IPS-18c (cell line): ENCODE measurements at regions not wholly inside any gene's neighbourhood (a gene's known extent, or its start where the extent isn't known, plus 50 kb on each side); places are given as distances from the start of the nearest gene placed in this dataset.

Source experiments
- H3K4me3 ChIP-seq: 2 replicates; pipeline ENCODE4 v1.7.0; 2013; ENCODE audit warnings: low read depth, mild to moderate bottlenecking, low read length, moderate library complexity; ENCODE audit not compliant: insufficient read depth
- H3K9me3 ChIP-seq: one replicate; pipeline ENCODE4 v1.6.1; 2013; ENCODE audit warnings: mild to moderate bottlenecking, low read length, moderate library complexity; ENCODE audit not compliant: control insufficient read depth, insufficient read depth

GRCh38 chr2:120926463-120927264 is 191.0 kb downstream of the GLI2 start:
- Histone ChIP-seq H3K9me3 (no peaks in the 10 kb centered on the region), H3K4me3 (no peak overlapping the region)

GRCh38 chr2:120927265-120927628 is 191.6 kb downstream of the GLI2 start:
- H3K9me3 ChIP-seq = no peaks in the 10 kb centered on the region
- no peak overlapping the region for H3K4me3 ChIP-seq

DNA sequence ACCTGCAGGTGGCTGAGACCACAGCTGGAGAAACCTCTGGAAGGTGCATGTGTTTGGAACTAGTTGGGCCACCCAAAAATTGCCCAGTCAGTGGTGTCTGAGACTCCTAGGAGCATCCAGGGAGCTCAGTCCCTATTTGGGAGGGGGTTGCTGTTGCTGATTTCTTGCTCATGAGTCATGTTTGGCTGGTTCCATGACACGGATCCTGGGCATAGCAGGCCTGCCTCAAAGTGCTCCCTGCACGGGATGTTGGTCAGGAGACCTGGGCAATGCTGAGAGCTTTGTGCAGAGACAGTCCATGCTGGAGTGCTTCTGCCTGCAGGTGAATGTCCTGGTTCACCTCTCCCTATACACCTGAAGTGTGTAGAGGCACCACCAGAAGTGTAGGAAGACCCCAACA is 194.2 kb downstream of the GLI2 start:
- Histone ChIP-seq H3K9me3 (no peaks in the 10 kb centered on the region), H3K4me3 (no peak overlapping the region)

DNA sequence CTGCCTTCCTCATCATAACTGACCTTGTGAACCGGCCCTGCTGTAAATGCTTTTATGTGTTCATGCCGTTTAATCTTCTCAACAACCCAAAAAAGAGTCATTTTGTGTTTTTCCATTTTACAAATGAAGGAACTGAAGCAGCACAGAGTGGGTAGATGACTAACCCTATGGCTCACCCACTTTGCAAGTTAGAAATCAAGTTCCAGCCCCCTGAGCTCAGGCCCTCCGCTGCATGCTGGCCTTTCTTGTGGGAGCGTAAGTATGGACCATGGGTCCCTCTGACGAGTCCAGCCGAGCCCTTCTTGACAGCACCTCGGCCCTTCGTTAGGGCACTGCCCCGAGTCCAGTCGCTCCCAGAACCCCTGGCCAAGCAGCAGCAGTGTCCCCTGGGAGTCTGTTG is 194.6 kb downstream of the GLI2 start:
- no peaks in the 10 kb centered on the region for H3K9me3 ChIP-seq

DNA sequence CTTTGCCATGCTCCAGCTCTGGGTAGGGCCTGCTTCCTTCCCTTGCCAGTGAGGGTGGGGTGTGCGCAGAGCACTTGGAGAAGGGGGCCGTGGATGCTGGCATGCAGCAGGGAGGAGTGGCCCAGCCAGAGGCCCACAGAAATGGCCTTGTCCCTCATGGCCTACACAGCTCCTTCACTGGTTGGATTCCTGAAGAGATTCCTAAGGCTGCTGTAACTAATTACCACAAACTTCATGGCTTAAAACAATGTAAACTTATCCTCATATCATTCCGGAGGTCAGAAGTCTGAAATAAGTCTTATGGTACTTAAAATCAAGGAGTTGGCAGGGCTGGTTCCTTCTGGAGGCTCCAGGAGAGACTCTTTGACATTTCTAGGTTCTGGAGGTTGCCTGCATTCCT is 195.2 kb downstream of the GLI2 start:
- H3K4me3 ChIP-seq = no peak overlapping the region
- H3K9me3 ChIP-seq = no peaks in the 10 kb centered on the region

More for the DNA sequence above, 194.6 kb downstream of the GLI2 start:
- H3K4me3 ChIP-seq = no peak overlapping the region

- Histone ChIP-seq H3K4me3 (no peak overlapping the region), H3K9me3 (no peaks in the 10 kb centered on the region)
These were observed 196.8 kb downstream of the GLI2 start for GRCh38 chr2:120932472-120932871.

- no peaks in the 10 kb centered on the region for H3K9me3 ChIP-seq
- H3K4me3 ChIP-seq = no peak overlapping the region
These were observed 197.2 kb downstream of the GLI2 start for GRCh38 chr2:120932881-120933280.

- H3K4me3 ChIP-seq = no peak overlapping the region
- H3K9me3 ChIP-seq = no peaks in the 10 kb centered on the region
These were observed 198.3 kb downstream of the GLI2 start for GRCh38 chr2:120933693-120934573.

DNA sequence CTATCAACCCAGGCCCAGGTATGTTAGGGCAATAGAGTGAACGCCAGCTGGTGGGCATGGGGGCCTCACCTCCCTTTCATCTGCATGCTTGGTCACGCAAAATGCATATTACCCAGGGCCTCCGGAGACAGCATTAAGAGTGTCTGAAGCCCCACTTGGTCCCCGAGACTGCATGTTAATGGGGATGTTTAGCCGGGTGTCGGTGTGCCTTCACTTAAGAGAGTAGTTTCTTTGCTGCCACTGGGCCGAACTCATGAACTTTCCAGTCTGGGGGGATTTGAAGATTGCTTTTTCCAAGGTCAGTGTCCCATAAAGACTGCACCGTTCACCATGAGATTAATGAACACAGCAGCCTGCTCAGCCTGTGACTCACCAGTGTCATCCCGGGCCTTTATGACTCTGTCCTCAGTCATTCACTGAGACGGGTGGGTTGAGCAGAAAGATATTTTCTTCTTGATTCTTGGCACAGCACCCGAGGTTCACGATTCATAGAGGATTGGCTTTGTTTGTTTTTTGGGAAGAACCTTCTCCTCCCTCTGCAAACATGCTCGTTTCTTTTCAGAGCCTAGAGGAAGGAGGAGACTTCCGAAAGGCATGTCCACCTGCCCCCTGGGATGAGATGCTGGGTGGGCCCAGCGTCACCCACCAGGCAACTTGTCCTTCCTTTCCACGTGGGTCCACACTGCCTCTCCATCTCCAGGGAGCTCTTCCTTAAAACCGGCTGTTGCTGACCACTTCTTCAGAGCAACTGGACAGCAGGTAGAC is 199.1 kb downstream of the GLI2 start:
- Histone ChIP-seq H3K9me3 (no peaks in the 10 kb centered on the region), H3K4me3 (no peak overlapping the region)

GRCh38 chr2:120935339-120936313 is 200.0 kb downstream of the GLI2 start:
- no peaks in the 10 kb centered on the region for H3K9me3 ChIP-seq
- no peak overlapping the region for H3K4me3 ChIP-seq

DNA sequence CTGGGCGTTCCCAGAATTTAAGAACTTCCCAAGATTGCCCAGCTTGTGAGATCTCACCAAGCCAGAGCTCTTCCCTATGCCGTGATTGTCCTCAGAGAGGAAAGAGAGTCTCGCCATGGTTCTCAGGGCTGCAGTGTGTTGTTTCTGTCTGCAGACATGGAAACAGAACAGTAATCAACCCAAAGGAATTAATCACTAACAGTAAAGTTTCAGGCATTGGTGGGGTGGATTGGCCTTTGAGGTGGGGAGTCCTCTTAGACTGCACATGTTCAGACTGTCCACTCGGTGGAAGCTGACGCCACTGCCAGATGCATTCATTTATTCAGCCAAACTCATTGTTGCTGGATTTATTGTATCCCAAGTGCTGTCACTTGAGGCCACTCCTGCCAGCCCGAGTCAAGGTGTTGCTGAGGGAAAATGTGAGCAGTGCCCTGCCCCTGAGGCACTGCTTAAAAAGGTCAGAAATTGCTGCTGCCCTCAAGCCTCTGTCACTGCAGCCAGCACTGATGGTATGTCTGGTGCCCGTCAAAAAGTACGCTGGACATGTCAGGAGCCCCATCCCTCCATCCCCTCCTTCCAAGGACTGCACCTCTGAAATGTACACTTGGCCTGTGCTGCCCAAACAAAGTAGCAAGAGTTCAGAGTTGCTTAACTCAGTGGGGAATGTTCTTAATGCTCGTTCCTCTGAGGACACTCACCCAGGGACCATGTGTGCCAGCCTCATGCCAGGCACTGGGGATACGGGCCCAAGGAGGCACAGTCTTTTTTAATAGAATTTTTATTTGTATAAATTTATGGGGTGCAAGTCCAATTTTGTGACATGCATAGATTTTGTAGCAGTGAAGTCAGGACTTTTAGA is 201.0 kb downstream of the GLI2 start:
- H3K9me3 ChIP-seq = no peaks in the 10 kb centered on the region
- H3K4me3 ChIP-seq = no peak overlapping the region

GRCh38 chr2:120937686-120938044 is 202.0 kb downstream of the GLI2 start:
- no peaks in the 10 kb centered on the region for H3K9me3 ChIP-seq
- no peak overlapping the region for H3K4me3 ChIP-seq

GRCh38 chr2:120938045-120938771 is 202.5 kb downstream of the GLI2 start:
- no peak overlapping the region for H3K4me3 ChIP-seq
- H3K9me3 ChIP-seq = no peaks in the 10 kb centered on the region

DNA sequence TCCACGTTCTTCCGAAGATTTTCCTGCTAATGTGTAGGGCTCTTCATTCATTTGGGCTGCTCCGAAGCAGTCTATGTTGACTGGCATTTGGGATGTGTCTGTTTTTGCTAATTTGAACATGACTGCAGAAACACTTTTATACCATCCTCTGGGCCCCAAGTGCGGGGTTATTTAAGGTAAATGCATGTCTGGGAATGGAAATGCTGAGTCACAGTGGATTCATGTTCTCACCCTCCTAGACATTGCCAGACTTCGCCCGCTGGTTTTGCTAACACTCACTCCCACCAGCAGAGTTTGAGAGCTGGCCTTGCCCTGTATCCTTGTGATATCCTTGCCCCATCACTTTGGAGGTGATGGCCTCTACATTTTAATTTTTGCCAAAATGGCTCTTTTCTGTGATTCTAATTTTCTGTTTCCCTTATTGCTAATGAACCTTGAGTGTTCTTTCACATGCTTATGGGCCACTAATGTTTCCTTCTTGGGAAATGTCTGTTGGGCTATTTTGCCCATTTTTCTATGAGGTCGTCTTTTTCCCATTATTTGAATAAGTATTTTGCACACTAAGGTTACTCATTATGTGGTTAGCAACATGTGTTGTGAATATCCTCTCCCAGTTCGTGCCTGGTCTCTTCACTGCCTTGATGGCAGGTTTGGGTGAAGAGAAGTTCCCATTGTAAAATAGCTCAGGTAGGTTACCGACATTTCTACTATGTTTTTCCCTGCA is 204.1 kb downstream of the GLI2 start:
- Histone ChIP-seq H3K9me3 (no peaks in the 10 kb centered on the region), H3K4me3 (no peak overlapping the region)

DNA sequence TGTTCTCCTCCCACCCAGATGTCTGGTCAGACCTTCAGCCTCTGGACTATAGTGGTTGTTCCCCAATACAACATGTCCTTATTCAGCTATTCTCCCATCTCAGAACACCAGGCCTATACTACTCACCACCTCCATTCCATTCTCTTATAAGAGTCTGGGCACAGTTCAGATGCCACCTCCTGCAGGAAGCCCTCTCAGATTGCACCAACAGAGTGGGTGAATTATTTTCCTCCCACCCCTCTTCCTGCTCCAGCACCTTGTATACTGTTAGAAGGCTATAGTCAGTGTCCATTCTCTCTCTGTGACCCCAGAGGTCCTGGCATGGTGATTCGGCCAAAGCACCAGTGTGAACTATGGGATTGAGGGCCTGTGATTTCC is 204.6 kb downstream of the GLI2 start:
- no peaks in the 10 kb centered on the region for H3K9me3 ChIP-seq
- H3K4me3 ChIP-seq = no peak overlapping the region
